Loucy (cell line): ENCODE measurements at regions not wholly inside any gene's neighbourhood (a gene's known extent, or its start where the extent isn't known, plus 50 kb on each side); places are given as distances from the start of the nearest gene placed in this dataset.
"Not testable (repeated sequence)": the region's sequence is repeated elsewhere in the genome, so short reads cannot be mapped to it uniquely, and the experiment has no call there.

Source experiments
- H2AFZ ChIP-seq: fragments of 200-600 bp; sonication (generic); 2 replicates; pipeline ENCODE4 v1.6.0; 2016; ENCODE audit warnings: antibody characterized with exemption, mild to moderate bottlenecking, low read length, moderate library complexity
- H3F3A ChIP-seq: fragments of 200-600 bp; 2 replicates; pipeline ENCODE4 v1.6.0; 2016; ENCODE audit warnings: antibody characterized with exemption, low read depth, mild to moderate bottlenecking
- H3K27me3 ChIP-seq: fragments of 200-600 bp; sonication (generic); 2 replicates; pipeline ENCODE4 v1.6.1; 2014; ENCODE audit warnings: low read length, mild to moderate bottlenecking; ENCODE audit not compliant: insufficient read depth, poor library complexity, severe bottlenecking
- H3K36me3 ChIP-seq: fragments of 200-600 bp; sonication (generic); 2 replicates; pipeline ENCODE4 v1.6.1; 2016; ENCODE audit warnings: low read length; ENCODE audit not compliant: insufficient read depth
- H3K4me1 ChIP-seq: fragments of 200-600 bp; sonication (generic); 2 replicates; pipeline ENCODE4 v1.5.1; 2014; ENCODE audit warnings: low read length, mild to moderate bottlenecking; ENCODE audit not compliant: insufficient read depth, poor library complexity, severe bottlenecking
- H3K4me2 ChIP-seq: fragments of 200-600 bp; sonication (generic); 2 replicates; pipeline ENCODE4 v1.6.0; 2014; ENCODE audit warnings: antibody characterized with exemption, low read length, low read depth, mild to moderate bottlenecking; ENCODE audit not compliant: poor library complexity, severe bottlenecking
- H3K4me3 ChIP-seq: fragments of 200-600 bp; sonication (generic); 2 replicates; pipeline ENCODE4 v1.5.1; 2014; ENCODE audit warnings: low read length, mild to moderate bottlenecking, mixed read lengths; ENCODE audit not compliant: poor library complexity, severe bottlenecking
- H3K79me2 ChIP-seq: fragments of 200-600 bp; sonication (generic); 2 replicates; pipeline ENCODE4 v1.6.1; 2014; ENCODE audit warnings: low read length; ENCODE audit not compliant: insufficient read depth
- H3K9ac ChIP-seq: fragments of 200-600 bp; sonication (generic); 2 replicates; pipeline ENCODE4 v1.6.0; 2014; ENCODE audit warnings: mild to moderate bottlenecking, low read depth, low read length, moderate library complexity; ENCODE audit not compliant: poor library complexity, severe bottlenecking
- H3K9me2 ChIP-seq: fragments of 200-600 bp; sonication (generic); replicated peaks from 2 replicates; pipeline ENCODE4 v1.6.1; 2016; ENCODE audit warnings: low read depth, low read length, mixed read lengths
- H3K9me3 ChIP-seq: fragments of 200-600 bp; sonication (generic); 2 replicates; pipeline ENCODE4 v1.6.1; 2014; ENCODE audit warnings: mild to moderate bottlenecking, antibody characterized with exemption, low read length, low read depth; ENCODE audit not compliant: insufficient read depth
- H4K20me1 ChIP-seq: fragments of 200-600 bp; sonication (generic); 2 replicates; pipeline ENCODE4 v1.6.0; 2014; ENCODE audit warnings: antibody characterized with exemption, low read length, mild to moderate bottlenecking; ENCODE audit not compliant: insufficient read depth, poor library complexity, severe bottlenecking
- CTCF ChIP-seq: fragments of 200-600 bp; sonication (generic); conservative IDR thresholded peaks from 2 replicates; pipeline ENCODE4 v1.5.1; 2014; ENCODE audit warnings: mild to moderate bottlenecking, antibody characterized with exemption, low read length
- EZH2phosphoT487 ChIP-seq: fragments of 200-600 bp; IDR thresholded peaks from 2 replicates; pipeline ENCODE4 v1.6.1; 2018; ENCODE audit warnings: antibody characterized with exemption, mild to moderate bottlenecking, moderate library complexity, borderline replicate concordance

- Histone ChIP-seq H2AFZ (no peak overlapping the region), H3K9me2 (no peaks in the 10 kb centered on the region), H3K9me3 (no peaks in the 10 kb centered on the region), H4K20me1 (no peaks in the 10 kb centered on the region), H3K36me3 (no peaks in the 10 kb centered on the region), H3K79me2 (no peaks in the 10 kb centered on the region), H3K4me3 (no peak overlapping the region), H3K4me1 (no peaks in the 10 kb centered on the region), H3K27me3 (no peaks in the 10 kb centered on the region), H3F3A (no peaks in the 10 kb centered on the region), H3K9ac (no peak overlapping the region), H3K4me2 (no peak overlapping the region)
- TF ChIP-seq CTCF (no peak), EZH2phosphoT487 (no peak)
These were observed 428.0 kb downstream of the ZNF674 start for GRCh38 chrX:46117234-46117633.

DNA sequence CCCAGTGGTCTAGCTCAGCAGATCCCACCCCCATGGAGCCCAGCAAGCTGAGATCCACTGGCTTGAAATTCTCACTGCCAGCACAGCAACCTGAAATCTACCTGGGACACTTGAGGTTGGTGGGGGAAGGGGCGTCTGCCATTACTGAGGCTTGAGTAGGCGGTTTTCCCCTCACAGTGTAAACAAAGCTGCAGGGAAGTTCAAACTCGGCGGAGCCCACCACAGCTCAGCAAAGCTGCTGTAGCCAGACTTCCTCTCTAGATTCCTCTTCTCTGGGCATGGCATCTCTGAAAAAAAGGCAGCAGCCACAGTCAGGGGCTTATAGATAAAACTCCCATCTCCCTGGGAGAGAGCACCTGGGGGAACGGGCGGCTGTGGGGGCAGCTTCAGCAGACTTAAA is 457.9 kb downstream of the ZNF674 start:
- H3F3A ChIP-seq, H3K9me3 ChIP-seq, H3K79me2 ChIP-seq, H3K9ac ChIP-seq, H3K27me3 ChIP-seq, H3K4me2 ChIP-seq, H2AFZ ChIP-seq, H3K36me3 ChIP-seq, H4K20me1 ChIP-seq, H3K9me2 ChIP-seq, H3K4me1 ChIP-seq, H3K4me3 ChIP-seq: not testable (repeated sequence)

DNA sequence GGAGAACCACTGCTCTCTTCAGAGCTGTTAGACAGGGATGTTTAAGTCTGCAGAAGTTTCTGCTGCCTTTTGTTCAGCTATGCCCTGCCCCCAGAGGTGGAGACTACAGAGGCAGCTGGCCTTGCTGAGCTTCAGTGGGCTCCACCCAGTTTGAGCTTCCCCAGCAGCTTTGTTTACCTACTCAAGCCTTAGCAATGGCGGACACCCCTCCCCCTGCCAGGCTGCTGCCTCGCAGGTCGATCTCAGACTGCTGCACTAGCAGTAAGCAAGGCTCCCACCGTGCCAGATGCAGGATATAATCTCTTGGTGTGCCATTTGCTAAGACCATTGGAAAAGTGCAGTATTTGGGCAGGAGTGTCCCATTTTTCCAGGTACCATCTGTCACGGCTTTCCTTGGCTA is 465.1 kb downstream of the ZNF674 start:
- H3K4me2 ChIP-seq, H3K9me3 ChIP-seq, H2AFZ ChIP-seq, H3K9ac ChIP-seq, H3K36me3 ChIP-seq, H3K4me1 ChIP-seq, H3K79me2 ChIP-seq, H3K4me3 ChIP-seq, H4K20me1 ChIP-seq, H3K27me3 ChIP-seq, H3F3A ChIP-seq, H3K9me2 ChIP-seq: not testable (repeated sequence)

- H3K36me3 ChIP-seq: no peaks in the 10 kb centered on the region
- no peaks in the 10 kb centered on the region for H3K79me2 ChIP-seq
- no peak overlapping the region for H3K4me2 ChIP-seq
- H3K27me3 ChIP-seq: no peaks in the 10 kb centered on the region
- no peaks in the 10 kb centered on the region for H3K4me1 ChIP-seq
- H3F3A ChIP-seq: no peaks in the 10 kb centered on the region
- TF ChIP-seq CTCF (no peak), EZH2phosphoT487 (no peak)
- no peak overlapping the region for H2AFZ ChIP-seq
- no peaks in the 10 kb centered on the region for H3K9me3 ChIP-seq
- no peak overlapping the region for H3K4me3 ChIP-seq
- H3K9ac ChIP-seq: no peak overlapping the region
- no peaks in the 10 kb centered on the region for H3K9me2 ChIP-seq
- no peaks in the 10 kb centered on the region for H4K20me1 ChIP-seq
These were observed 472.4 kb downstream of the ZNF674 start for GRCh38 chrX:46072791-46073190.
